ENCODE measurements at regions not wholly inside any gene's neighbourhood (a gene's known extent, or its start where the extent isn't known, plus 50 kb on each side); places are given as distances from the start of the nearest gene placed in this dataset.

GRCh38 chr5:125950012-125950615, 473.1 kb upstream of the GRAMD2B start:
- no peaks in the 10 kb centered on the region for H3K36me3 ChIP-seq
- H3K4me1 ChIP-seq, result no peaks in the 10 kb centered on the region
- TF ChIP-seq, protein P1, sequence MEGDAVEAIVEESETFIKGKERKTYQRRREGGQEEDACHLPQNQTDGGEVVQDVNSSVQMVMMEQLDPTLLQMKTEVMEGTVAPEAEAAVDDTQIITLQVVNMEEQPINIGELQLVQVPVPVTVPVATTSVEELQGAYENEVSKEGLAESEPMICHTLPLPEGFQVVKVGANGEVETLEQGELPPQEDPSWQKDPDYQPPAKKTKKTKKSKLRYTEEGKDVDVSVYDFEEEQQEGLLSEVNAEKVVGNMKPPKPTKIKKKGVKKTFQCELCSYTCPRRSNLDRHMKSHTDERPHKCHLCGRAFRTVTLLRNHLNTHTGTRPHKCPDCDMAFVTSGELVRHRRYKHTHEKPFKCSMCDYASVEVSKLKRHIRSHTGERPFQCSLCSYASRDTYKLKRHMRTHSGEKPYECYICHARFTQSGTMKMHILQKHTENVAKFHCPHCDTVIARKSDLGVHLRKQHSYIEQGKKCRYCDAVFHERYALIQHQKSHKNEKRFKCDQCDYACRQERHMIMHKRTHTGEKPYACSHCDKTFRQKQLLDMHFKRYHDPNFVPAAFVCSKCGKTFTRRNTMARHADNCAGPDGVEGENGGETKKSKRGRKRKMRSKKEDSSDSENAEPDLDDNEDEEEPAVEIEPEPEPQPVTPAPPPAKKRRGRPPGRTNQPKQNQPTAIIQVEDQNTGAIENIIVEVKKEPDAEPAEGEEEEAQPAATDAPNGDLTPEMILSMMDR (IDR thresholded peaks at IDR 0.05), result no peak
- TF ChIP-seq EP300 (IDR thresholded peaks at IDR 0.05), result no peak
- no peak for TF ChIP-seq POLR2AphosphoS5 (IDR thresholded peaks at IDR 0.05)
- no peak for TF ChIP-seq POLR2A (IDR thresholded peaks at IDR 0.05; ENCODE audit: low read depth)
- 86% methylated on average over 5 of the region's 5 CpGs for WGBS
- no peak overlapping the region for H3K4me3 ChIP-seq
- no peaks in the 10 kb centered on the region for H3K27me3 ChIP-seq
- no peak for DNase-seq (ENCODE audit: extremely low spot score)
- H3K9me3 ChIP-seq, result no peaks in the 10 kb centered on the region
- no peak overlapping the region for H3K27ac ChIP-seq (replicated peaks in 1 of 4)
- intact Hi-C loops (cut with DNase I), result no loop called here

DNA sequence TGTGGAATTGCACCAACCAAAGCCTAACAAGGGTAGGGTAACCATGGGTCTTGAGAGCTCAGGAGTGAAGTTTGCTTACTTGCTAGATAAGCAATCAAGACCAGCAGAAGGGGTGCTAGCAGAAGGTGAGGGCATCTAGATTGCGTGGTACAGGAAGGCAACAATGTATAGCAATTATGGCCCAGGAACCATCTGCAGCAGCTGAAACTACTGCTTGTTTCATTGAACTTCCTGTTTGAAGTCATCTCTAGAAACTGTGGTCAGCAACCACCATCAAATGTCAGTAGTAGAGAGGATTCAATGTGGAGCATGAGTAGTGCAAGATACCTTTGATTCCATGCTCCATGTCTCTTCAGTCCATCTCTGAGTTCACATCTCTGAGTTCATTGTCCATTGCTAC, 462.1 kb upstream of the GRAMD2B start:
- intact Hi-C loops (cut with DNase I), result no loop called here

GRCh38 chr5:125965577-125965976, 457.6 kb upstream of the GRAMD2B start:
- Histone ChIP-seq H3K4me3 (no peak overlapping the region), H3K27ac (replicated peaks in 1 of 4) (no peak overlapping the region), H3K27me3 (no peaks in the 10 kb centered on the region), H3K9me3 (no peaks in the 10 kb centered on the region), H3K36me3 (no peaks in the 10 kb centered on the region), H3K4me1 (no peaks in the 10 kb centered on the region)
- 92% methylated on average over 4 of the region's 4 CpGs for WGBS
- intact Hi-C loops (cut with DNase I), result no loop called here
- DNase-seq (ENCODE audit: extremely low spot score), result no peak
- TF ChIP-seq POLR2A (IDR thresholded peaks at IDR 0.05; ENCODE audit: low read depth) (no peak), POLR2AphosphoS5 (IDR thresholded peaks at IDR 0.05) (no peak), EP300 (IDR thresholded peaks at IDR 0.05) (no peak)
- TF ChIP-seq, protein P1 (IDR thresholded peaks at IDR 0.05), result no peak

More for the DNA sequence above, 462.1 kb upstream of the GRAMD2B start:
- WGBS, result 88% methylated on average over 1 of the region's 1 CpG
- Histone ChIP-seq H3K4me3 (no peak overlapping the region), H3K4me1 (no peaks in the 10 kb centered on the region), H3K36me3 (no peaks in the 10 kb centered on the region), H3K27ac (replicated peaks in 1 of 4) (no peak overlapping the region), H3K9me3 (no peaks in the 10 kb centered on the region), H3K27me3 (no peaks in the 10 kb centered on the region)
- DNase-seq (ENCODE audit: extremely low spot score), result no peak
- TF ChIP-seq POLR2AphosphoS5 (IDR thresholded peaks at IDR 0.05) (no peak), EP300 (IDR thresholded peaks at IDR 0.05) (no peak), POLR2A (IDR thresholded peaks at IDR 0.05; ENCODE audit: low read depth) (no peak)
- TF ChIP-seq, protein P1 (IDR thresholded peaks at IDR 0.05), result no peak

DNA sequence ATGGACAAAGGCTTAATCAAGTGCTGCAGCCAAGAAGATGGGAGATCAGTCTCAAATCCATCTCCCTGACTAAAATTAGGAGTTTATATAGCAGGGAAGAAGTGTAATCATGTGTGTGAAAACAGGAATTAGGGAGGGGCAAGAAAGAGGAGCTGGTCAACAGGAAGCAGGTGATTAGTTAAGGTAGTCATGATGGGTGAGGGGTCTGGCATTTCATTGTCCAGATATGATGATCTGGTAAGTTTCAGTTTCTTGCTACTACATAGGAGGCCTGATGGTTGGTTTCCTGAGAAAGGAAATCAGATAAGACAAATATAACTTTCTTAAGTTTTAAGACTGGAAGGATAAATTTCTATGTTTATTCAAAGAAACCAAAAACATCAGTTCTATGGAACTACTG, 455.6 kb upstream of the GRAMD2B start:
- Histone ChIP-seq H3K4me3 (no peak overlapping the region), H3K27ac (replicated peaks in 1 of 4) (no peak overlapping the region), H3K4me1 (no peaks in the 10 kb centered on the region), H3K9me3 (no peaks in the 10 kb centered on the region), H3K27me3 (no peaks in the 10 kb centered on the region), H3K36me3 (no peaks in the 10 kb centered on the region)
- no peak for DNase-seq (ENCODE audit: extremely low spot score)
- TF ChIP-seq EP300 (IDR thresholded peaks at IDR 0.05) (no peak), POLR2A (IDR thresholded peaks at IDR 0.05; ENCODE audit: low read depth) (no peak)
- intact Hi-C loops (cut with DNase I), result no loop called here

GRCh38 chr5:125969011-125969813, 454.0 kb upstream of the GRAMD2B start:
- H3K4me1 ChIP-seq, result no peaks in the 10 kb centered on the region
- H3K9me3 ChIP-seq, result no peaks in the 10 kb centered on the region
- DNase-seq (ENCODE audit: extremely low spot score), result no peak
- 81% methylated on average over 6 of the region's 6 CpGs for WGBS
- H3K4me3 ChIP-seq, result no peak overlapping the region
- H3K27me3 ChIP-seq, result no peaks in the 10 kb centered on the region
- H3K36me3 ChIP-seq, result no peaks in the 10 kb centered on the region
- TF ChIP-seq POLR2AphosphoS5 (IDR thresholded peaks at IDR 0.05), result no peak
- no peak for TF ChIP-seq EP300 (IDR thresholded peaks at IDR 0.05)
- TF ChIP-seq, protein P1 (IDR thresholded peaks at IDR 0.05), result no peak
- no peak for TF ChIP-seq POLR2A (IDR thresholded peaks at IDR 0.05; ENCODE audit: low read depth)
- intact Hi-C loops (cut with DNase I), result no loop called here
- H3K27ac ChIP-seq (replicated peaks in 1 of 4), result no peak overlapping the region

All from esophagus muscularis mucosa (tissue), 4 donors.